GM10266 (cell line): ENCODE measurements at regions not wholly inside any gene's neighbourhood (a gene's known extent, or its start where the extent isn't known, plus 50 kb on each side); places are given as distances from the start of the nearest gene placed in this dataset.

ENCODE experiments used
- DNase-seq: peaks from one replicate; pipeline ENCODE4 v3.0.0; 2012; ENCODE audit errors: extremely low spot score
- CTCF ChIP-seq: IDR thresholded peaks from 2 replicates; pipeline ENCODE4 v1.5.1; 2012; ENCODE audit warnings: mild to moderate bottlenecking, low read depth; ENCODE audit not compliant: control insufficient read depth, insufficient read depth; ENCODE audit errors: missing control alignments

DNA sequence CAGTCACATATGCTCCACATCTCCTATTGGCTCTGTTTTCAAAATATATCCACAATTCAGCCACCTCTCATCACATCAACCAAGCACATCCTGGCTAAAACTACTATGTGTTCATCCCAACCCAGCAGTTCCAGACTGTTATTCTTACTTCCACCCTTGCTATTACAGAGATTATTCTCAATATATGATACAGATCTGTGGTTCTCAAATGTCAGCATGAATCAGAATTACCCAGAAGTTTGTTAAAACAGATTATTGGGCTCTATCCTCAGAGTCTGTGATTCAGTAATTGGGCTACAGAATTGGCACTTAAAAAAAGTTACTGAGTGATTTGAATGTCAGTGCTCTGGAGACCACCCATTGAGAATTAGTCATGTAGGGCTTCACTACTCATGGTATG is 78.8 kb upstream of the IZUMO3 start:
- DNase-seq = no peak
- TF ChIP-seq CTCF = no peak

DNA sequence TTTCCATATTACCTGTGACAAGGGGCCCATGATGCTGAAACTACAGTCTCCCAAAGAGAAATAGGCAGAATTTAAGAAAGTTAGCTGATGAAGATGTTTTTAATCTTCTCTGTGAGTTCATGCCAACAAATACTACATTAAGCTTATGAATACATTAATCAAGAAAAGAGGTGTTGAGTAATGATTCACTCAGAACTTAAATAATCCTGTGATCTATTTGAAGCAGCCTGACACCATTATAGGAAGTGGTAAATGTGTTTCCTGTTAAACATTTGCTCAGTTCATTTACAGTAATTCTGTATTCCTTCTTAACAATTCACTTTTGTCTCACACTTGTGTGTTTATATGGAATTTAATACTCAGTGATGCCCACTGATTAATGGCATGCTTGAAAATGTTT is 75.0 kb upstream of the IZUMO3 start:
- DNase-seq = no peak
- TF ChIP-seq CTCF = no peak

GRCh38 chr9:24616863-24617262 is 71.2 kb upstream of the IZUMO3 start:
- TF ChIP-seq CTCF = no peak
- no peak for DNase-seq

- no peak for DNase-seq
- no peak for TF ChIP-seq CTCF
Measured at GRCh38 chr9:24614070-24614469, 68.4 kb upstream of the IZUMO3 start.

GRCh38 chr9:24608599-24608998 is 62.9 kb upstream of the IZUMO3 start:
- TF ChIP-seq CTCF = no peak
- no peak for DNase-seq

DNA sequence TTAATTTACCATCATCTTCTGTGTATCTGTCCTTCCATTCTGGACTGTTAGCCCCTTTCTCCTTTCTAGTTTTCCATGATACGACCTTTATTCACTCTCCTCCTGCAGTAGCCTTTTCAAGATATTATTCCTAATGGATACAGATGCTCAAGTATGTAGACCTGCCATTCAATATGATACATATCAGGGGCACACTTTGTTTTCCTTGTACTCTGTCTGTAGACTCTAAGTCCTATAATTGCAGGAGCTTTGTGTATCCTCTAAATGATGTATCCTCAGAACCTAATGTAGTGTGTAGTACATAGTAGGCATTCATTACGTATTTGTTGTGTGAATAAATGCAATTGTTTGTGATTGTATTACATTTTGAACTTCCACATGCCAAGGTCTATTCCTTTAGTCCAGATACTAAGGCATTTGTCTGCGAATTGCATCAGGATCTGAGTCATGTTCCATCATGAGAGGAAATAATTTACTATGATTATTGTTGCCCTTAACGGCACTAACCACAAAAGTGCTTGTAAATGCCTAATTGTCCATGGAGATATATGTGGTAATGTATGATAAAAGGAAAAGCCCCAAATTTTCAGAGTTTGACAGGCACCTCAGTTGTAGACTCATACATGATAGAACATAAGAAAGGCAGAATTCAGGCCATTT is 57.1 kb upstream of the IZUMO3 start:
- TF ChIP-seq CTCF = no peak

More for the DNA sequence above, 57.1 kb upstream of the IZUMO3 start:
- no peak for DNase-seq
